Amniotic stem cell (primary cell): ENCODE measurements at regions not wholly inside any gene's neighbourhood (a gene's known extent, or its start where the extent isn't known, plus 50 kb on each side); places are given as distances from the start of the nearest gene placed in this dataset.
"Not testable (repeated sequence)": the region's sequence is repeated elsewhere in the genome, so short reads cannot be mapped to it uniquely, and the experiment has no call there.

ENCODE experiments used
- DNase-seq: peaks from one replicate; lab custom pipeline; 2025; lab: John Stamatoyannopoulos, UW

DNA sequence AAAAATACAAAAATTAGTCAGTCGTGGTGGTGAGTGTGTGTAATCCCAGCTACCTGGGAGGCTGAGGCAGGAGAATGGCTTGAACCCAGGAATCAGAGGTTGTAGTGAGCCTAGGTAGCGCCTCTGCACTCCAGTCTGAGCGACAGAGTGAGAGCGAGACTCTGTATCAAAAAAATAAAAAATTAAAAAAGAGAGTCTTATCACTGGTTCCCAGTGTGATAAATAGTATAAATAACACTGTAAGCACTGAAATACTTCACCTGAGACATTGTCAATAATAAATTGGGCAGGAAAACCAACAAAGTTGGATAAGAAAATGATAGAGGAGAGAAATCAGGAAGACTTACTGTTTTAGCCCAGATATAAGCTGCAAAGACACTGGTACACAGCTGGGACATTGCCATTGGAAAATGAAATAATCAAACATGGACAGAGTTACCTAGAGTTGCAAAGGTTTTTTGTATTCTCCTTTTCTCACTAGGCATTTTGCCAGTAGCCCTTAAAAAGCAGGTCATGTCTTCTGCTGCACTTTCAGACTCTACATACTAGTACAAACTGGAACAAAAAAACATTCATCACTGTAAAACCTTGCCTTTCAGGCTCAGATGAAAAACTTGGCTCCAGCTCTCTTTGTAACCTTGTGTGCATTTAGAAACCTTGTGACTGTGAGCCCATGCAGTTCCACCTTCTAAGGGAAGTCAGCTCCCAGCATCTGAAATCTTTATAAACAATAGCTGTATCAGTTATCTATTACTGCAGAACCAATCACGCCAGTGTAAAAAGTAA lies 55.0 kb upstream of the PPP1R2C start:
- no peak for DNase-seq

DNA sequence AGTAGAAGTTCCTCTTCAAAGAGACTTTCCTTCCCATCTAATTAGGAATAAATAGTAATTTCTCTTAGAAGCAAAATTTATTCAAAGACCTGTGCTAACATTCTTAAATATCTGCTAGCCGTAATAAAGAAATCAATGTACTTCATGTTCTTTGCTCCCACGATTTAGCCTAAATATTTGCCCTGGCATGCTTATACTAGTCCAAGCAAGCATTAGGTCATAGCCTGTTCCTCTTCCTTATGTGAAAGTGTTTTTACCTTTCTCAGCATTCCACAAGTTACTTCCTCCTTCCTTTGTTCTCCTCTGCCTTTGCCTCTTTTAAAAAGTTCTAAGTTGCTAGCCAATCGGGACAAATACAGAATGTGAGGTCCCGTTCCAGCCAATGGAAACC lies 55.6 kb upstream of the PPP1R2C start:
- DNase-seq, result not testable (repeated sequence)

DNA sequence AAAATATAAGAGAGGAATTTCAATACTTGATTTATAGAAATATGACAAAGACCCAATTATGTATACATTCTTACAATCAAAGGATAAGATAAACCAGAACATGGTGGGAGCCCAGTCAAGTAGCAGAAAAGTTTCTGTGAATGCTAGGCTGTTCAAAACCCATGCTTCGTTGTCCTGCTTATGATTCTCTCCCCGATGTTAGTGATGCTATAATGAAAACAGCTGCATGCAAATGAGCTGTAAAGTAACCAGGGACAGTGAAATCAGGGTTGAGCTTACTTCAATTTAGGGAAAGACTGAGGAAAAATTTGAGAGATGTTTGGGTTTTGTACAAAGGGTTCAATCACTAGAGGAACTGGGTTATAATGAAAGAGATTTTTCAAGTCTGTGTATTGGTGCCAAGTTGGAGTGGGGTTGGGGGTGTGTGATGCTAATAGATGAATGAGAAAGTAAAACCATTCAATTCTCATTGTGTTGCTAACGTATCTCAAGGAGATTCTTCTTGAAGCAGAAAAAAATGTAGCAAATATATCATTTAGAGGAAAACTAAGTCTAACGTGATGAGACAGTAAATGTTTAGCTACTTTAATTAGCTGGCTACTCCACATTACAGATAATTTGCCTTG lies 59.3 kb upstream of the PPP1R2C start:
- no peak for DNase-seq

DNA sequence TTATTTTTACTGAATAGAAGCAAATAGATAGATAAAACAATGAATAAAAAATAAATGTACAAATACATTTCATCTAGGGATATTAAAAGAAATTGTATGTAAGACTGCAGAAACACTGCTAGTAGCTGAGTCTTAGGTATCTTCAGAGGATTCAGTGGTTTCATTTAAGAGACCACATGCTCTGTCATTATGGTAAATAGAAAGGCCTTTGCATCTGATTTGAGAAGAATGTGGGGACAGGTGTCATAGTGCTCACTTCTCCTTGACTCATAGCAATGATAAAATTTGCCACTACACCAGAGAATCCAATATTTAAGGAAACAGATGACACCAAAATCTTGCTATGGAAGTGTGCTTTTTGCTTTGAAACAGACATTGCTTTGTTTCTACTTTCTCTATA lies 59.8 kb upstream of the PPP1R2C start:
- no peak for DNase-seq

GRCh38 chrX:42839632-42840031 lies 61.7 kb upstream of the PPP1R2C start:
- DNase-seq, result no peak

GRCh38 chrX:42846741-42847140 lies 68.8 kb upstream of the PPP1R2C start:
- DNase-seq, result no peak

DNA sequence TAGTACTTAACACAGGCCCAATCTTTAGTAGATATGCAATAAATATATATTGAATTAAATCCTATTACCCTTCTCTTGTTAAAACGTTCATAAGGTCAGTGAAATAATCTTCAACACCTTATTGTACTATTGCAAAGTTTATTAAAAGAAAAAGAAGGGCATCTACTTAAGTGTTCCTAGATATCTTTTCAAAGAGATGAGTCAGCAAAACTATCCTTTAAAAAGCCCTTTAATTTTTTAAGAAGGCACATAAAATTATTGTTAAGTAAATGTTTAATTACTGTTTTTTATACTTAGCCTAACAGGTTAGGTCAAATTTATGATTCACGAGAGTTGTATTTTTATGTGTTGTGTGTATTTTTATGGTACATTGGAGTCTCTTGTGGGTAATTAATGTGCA lies 77.3 kb upstream of the PPP1R2C start:
- no peak for DNase-seq

- DNase-seq, result no peak
Observed at GRCh38 chrX:42857766-42858165, 79.8 kb upstream of the PPP1R2C start.

- no peak for DNase-seq
Observed at GRCh38 chrX:42869011-42869410, 91.0 kb upstream of the PPP1R2C start.

GRCh38 chrX:42869659-42870476 lies 91.9 kb upstream of the PPP1R2C start:
- no peak for DNase-seq

GRCh38 chrX:42886519-42886918 lies 108.6 kb upstream of the PPP1R2C start:
- DNase-seq, result no peak

DNA sequence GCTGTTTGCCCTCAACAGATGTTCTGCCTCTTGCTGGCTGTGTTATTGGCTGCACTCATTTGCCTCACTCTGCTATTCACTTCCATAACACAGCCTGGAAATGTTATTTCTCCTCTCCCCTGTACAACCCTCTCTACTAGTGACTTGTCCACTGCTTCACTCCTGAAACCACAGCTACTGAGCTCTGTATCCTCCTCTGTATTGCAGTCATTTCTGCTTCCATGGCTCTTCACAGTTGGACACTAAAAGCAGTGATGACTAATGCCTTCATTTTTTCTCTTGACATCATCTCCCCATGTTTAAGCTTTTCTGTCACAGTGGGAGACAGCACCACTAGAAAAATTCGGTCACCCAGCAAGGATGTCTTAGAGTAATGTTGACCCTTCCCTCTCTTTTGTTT lies 123.0 kb upstream of the PPP1R2C start:
- DNase-seq, result no peak

GRCh38 chrX:42902513-42902912 lies 124.5 kb upstream of the PPP1R2C start:
- DNase-seq, result no peak

- no peak for DNase-seq
Observed at GRCh38 chrX:42920752-42921151, 142.8 kb upstream of the PPP1R2C start.

GRCh38 chrX:42930071-42930470 lies 152.1 kb upstream of the PPP1R2C start:
- no peak for DNase-seq

DNA sequence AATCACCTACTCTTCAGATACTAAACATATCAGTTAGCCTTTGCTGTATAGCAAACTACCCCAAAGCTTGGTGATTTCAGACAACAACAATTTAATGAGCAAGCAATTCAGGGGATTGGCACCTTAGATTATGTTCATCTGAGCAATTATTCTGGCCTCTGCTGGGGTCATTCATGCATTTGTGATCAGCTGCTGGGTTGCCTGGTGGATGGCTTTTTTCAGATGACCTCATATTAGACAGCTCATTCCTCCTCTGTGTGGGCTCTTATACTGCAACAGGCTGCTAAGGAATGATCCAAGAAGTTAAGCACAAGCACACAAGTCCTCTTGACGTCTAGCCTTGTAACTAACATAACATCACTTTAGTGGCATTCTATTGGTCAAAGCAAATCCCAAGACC lies 153.0 kb upstream of the PPP1R2C start:
- DNase-seq, result no peak

- no peak for DNase-seq
Observed at GRCh38 chrX:42933187-42933586, 155.2 kb upstream of the PPP1R2C start.

DNA sequence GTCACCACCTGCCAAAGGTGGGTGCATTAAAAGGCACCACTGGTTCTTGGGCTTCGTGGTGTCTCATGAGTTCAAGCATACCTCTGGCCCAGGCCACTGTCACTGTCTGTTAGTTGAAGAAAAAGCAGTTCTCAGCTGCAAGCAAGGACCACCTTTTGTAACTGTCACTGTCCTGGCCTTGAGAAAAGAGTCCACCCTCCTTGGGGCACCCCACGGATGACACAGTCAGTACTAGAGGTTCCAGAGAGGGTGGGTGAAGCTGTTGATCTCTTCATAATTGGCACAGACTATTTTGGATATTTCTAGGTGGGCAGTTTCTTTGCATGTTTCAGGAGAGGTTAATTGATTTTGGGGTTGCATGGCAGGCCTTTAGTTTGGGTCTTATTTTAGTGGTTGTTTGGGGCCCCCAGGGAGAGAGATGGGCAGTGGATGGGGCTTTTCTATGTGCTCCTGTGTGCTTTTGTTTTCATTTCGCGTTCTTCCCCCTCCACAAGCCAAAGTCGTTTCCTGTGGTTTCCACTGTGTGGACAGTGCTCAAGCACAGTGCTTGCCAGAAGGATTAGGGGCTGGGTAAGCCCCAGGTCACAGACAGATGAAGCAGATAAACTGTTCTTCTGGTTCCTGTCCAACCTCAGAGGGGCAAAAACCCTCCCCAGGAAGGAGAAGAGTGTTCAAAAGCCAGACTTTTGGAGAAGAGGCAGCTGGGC lies 156.2 kb upstream of the PPP1R2C start:
- no peak for DNase-seq

DNA sequence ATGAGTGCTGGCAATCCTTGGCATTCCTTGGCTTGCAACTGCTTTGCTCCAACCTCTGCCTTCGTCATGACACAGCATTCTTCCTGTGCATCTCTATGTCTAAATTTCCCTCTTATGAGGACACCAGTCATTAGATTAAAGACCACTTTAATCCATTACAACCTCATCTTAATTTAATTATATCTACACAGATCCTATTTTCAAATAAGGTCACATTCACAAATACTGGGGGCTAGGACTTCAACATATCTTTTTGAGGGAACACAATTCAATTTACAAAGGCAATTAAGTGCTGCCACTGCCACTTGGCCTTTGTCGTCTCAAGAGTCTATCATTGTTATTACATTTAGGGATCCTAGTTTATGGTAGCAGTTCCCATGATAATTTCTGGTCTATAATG lies 163.7 kb upstream of the PPP1R2C start:
- DNase-seq, result no peak

DNA sequence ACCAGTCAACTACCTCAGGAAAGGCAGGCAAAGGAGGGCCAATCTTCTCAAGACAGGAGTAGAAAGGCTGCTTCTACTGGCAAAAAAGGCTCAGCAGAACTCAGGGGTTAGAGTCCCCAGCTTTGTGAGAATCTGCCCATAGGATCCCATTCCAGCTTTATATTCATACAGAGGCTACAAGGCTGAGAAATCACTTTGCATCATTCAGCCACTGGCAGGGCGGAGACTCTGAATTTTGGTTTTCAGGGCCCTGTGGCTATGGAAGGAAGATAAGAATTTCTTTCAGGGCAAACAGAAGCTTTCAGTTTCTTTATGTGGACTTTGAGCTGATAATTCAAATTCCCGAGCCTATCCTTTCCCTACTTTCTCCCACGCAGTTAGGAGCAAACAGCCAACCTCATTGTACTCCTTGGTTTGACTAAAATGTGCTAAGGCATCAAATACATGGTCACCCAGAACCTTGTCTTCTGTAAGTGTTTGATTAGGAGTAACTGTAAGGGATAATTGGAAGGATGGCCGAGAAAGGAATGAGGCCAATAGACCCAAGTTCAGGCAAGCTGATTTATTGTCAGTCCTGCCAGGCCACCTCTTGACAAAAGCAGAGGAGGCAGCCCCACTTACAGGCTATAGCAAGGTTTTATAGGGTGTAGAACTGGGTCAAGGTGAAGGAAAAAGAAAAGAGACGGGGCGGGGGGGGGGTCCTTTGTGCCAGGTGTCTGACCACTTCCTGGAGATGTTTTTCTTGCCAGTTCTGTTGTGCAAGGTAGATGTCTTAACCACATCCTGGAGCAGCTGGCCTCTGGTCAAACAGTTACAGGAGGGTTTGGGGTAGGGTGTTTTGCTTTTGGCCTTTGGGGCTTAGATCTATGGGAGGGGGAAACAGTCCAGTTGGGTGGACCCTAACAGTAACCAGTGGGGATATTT lies 165.3 kb upstream of the PPP1R2C start:
- DNase-seq, result no peak

DNA sequence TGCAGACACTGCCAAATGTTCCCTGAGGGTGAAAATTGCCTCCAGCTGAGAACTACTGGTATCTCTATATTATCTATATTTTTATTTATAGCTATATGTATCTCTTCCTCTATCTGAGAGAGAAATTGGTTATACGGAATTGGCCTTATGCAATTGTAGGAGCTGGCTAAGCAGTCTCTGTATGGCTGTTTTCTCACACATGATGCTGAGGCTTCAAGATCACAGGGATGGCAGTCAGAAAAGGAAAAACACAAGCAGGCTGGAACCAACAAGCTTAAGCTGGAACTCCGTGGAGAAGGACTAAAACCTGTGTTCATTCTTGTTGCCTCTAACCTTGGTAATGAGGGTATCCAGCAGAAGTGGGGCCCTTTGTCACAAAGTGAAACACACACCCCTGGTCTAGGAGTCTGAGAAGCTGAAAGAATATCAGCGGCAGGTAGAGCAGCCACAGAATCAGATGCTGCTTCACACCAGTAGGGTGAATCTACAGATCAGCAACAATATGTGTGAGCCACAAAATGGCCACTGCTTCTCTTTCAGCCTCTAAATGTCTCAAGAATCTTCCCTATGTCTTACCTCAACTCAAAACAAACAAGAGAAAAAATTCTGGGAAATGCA lies 166.5 kb upstream of the PPP1R2C start:
- DNase-seq, result no peak
